HPDE6-E6E7 (cell line): ENCODE measurements at regions not wholly inside any gene's neighbourhood (a gene's known extent, or its start where the extent isn't known, plus 50 kb on each side); places are given as distances from the start of the nearest gene placed in this dataset.
"Not testable (repeated sequence)": the region's sequence is repeated elsewhere in the genome, so short reads cannot be mapped to it uniquely, and the experiment has no call there.

ENCODE experiments used
- DNase-seq: peaks from one replicate; pipeline ENCODE4 v3.0.0; 2011; ENCODE audit warnings: missing footprints; ENCODE audit errors: extremely low spot score

- peak; percentile 82 for DNase-seq
These were observed 478.5 kb downstream of the KIF20B start for GRCh38 chr10:90179696-90180407.

DNA sequence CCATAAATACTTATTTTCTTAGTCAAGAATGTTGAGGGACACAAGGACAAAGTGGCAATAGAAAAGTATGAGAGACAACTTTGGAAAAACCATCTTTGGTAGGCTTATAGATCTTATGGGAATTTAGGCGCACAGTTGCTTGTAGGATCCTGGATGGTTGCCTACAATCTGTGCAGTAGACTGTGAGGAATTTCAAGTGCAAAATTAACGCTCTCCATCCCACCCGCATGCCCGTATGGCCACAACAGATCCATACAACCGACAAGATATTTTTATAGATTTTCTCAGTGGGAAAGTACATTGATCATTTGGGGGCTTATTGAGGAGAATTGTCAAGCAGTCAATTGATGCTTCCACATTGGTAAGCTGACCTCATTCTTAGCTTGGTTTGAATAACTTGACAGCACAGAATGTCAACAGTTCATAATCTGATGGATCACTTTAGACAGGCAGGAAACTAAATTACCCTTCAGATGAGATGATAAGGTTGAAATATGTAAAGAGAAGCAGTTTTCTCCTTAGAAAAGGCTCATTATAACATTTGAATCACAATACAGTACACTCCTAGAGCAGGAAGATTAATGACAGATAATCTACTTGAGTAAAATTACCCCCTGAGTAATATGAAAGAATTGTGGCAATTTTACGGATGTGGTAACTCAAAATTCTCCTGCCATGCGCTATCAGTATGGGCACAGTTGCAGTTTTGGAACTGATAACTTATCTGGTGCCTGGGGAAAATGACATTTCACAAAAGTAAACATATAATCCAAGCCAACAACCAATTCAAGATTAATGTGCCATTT is 479.7 kb downstream of the KIF20B start:
- no peak for DNase-seq

DNA sequence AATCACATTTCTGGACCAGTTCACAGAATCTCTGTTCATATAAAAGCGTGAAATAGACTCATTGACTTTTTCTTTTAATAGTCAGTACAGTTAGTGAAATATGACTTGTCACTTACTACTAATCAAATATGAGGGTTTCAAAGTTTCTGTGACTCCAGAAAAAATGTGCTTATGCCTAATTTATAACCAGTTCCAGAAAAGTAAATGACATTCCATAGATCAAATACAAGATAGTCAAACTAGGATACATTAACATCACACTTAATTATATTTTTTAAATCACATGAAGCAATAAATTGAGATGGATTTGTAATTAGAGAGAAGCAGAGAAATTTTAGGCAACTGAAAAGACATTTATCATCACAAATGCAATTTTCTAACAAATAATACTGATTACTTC is 491.4 kb downstream of the KIF20B start:
- DNase-seq: no peak

- DNase-seq: no peak
These were observed 492.0 kb downstream of the KIF20B start for GRCh38 chr10:90193240-90193985.

GRCh38 chr10:90195288-90195840 is 494.0 kb downstream of the KIF20B start:
- no peak for DNase-seq

DNA sequence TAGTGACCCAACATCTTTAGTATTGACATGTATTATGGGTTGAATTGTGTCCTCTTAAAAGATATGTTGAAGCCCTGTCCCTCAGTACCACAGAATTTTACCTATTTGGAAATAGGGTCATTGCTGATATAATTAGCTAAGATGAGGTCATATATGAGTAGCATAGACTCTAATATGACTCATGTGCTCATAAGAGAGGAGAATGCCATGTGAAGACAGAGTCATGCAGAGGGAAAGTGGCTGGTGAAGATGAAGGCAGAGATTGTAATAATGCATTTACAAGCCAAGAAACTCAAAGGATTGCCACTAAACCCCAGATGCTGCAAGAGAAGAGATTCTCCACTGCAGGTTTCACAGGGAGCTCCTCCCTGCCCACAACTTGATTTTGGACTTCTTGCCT is 496.4 kb downstream of the KIF20B start:
- DNase-seq: no peak

DNA sequence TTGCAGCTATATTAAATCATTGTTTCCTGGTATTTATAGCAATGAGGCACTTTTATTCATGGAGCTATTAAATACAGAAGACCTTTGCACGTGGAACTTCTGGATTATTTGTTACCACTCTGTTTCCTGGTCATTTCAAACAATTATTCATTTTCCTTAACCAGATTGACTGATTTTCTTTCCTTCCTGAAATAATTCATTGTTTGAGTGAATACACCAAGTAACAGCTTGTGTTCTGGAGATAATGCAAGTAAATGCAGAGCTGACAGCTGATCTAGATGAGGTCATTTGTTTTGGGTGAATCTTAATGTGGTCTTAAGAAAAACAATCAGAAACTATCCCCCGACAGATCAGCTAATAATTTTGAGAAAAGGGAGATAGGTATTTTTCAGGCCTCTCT is 497.7 kb downstream of the KIF20B start:
- DNase-seq: no peak

- no peak for DNase-seq
These were observed 498.1 kb downstream of the KIF20B start for GRCh38 chr10:90199513-90199912.

DNA sequence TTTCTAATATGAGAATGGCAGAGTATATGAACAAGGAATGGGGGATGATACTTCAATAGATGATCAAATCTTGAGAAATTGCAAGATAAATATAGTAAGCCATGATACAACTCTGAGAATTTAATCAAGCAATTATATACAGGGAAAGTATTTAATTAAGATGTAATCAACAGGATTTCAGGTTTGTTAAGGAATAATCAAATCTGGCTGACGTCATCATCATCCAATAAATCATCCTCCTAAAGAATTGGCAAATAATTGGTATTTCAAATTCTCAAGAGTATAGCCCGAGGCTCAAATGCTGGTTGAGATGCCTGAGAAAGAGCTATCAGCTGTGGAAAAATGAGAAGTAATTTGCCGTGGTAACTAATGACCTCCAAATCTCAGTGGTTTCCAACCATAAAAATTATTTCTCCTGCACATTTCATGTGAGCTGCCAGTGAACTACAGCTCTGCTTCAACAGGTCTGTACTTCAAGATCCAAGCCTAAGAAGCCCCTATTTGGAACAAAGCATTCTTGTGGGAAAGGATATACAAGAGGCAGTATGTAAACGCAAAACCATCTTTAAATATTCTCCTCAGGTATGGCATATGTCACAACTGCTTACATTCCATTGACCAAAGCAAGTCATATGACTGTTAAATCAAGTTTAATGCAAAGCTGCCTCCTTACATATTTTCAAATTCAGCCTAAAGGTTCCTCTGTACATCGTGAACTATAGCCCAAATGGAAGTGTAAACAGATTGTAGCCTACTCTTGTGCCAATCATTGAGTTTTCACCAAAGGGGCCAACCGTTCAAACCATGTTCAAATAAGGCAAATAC is 503.0 kb downstream of the KIF20B start:
- no peak for DNase-seq

GRCh38 chr10:90204956-90205314 is 503.5 kb downstream of the KIF20B start:
- DNase-seq: no peak

- no peak for DNase-seq
These were observed 503.9 kb downstream of the KIF20B start for GRCh38 chr10:90205340-90205739.

DNA sequence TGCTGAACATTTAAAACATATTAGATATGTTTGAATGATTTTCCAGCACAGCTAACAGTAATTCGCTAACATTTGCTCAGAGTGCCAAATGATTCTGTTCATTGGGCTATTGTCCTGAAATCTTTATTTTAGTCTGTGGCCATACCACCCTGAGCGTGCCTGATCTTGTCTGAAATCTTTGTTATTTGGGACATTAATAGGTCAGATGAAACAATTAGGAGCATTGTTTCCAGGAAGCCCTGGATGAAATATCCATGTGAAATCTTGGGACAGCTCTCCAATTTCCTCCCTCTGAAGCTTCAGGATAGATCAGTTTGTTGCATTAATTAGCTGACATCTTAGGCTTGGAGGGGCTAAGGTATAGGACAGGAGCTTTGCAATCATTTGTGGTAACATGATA is 512.0 kb downstream of the KIF20B start:
- no peak for DNase-seq

DNA sequence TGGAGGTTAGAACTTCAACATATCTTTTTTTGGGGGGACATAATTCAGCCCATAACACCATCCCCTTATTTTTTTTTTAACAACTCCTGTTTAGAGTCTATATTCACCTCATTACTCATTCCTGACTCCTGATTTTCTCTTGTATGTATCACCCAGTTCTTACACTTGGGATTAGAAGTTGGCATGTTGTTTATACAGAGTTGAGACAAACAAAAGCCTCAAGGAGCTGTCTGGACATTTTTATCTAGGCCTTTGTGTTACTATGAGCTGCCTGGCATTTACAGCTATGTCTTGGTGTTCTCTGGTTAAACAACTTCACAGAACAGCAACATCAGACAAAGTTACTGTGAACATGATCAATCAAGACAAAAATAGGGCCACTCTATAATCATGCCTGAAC is 517.5 kb downstream of the KIF20B start:
- no peak for DNase-seq

DNA sequence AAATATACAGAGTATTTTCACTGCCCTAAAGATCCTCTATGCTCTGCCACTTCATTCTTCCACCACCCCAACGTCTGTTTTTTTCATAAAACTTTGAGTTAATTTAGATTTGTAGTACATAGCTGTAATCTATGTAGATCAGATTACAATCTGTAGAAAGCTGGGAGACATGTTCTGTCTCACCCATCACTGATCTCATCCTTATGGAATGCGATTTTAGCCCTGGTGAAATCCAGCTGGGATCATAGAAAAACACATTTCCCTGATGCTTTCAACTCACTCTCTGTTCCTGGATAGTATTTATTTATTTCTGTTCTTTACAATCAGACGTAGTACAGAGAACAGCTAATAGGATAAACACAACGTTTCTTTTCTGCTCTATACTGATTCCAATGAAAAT is 521.0 kb downstream of the KIF20B start:
- DNase-seq: peak; percentile 40

GRCh38 chr10:90222939-90223338 is 521.5 kb downstream of the KIF20B start:
- no peak for DNase-seq

DNA sequence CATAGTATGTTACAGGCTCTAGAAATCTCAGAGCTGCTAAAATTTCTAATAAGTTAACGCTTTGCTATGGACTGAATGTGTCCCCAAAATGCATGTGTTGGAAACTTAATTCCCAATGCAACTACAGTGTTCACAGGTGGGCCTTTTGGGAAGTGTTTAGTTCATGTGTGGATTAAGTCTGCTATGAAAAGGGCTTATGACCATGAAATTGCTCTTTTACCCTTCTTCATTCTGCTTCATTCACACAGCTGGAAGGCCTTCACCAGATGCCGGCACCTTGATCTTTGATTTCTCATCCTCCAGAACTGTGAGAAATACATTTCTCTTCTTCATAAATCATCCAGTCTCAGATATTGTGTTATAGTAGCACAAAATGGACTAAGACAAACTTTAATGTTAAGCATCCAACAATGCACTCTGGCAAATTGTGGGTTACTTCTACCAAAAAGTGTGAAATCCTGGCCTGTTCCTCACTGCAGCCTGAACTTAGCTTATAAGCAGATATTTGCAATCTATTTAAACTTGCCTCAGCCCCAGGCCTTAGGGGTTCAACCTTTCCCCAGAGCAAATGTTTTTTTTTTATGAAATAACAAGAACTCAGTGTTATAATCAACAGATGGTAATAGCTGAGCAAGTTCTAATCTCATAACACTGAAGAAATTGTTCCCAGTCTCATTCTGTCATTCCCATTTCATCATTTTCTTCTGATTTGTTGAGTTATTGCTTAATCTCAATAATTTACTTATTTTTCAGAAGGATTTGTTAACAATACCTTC is 523.6 kb downstream of the KIF20B start:
- no peak for DNase-seq

- no peak for DNase-seq
These were observed 525.1 kb downstream of the KIF20B start for GRCh38 chr10:90226517-90226916.

- DNase-seq: peak; percentile 60
These were observed 525.8 kb downstream of the KIF20B start for GRCh38 chr10:90227217-90227656.

DNA sequence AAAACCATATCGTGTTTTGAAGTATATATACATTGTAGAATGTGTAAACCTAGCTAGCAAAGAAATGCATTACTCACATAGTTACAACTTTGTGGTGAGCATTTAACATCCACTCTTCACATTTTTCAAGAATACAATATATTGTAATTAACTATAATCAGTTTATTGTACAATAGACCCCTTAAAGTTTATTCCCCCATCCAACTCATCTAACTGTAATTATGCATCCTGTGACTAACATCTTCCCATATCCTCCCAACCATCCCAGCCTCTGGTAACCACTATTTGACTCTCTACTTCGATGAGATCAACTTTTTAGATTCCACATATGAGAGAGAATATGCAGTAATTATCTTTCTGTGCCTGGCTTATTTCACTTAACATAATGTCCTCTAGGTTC is 526.4 kb downstream of the KIF20B start:
- DNase-seq: no peak

GRCh38 chr10:90229486-90229885 is 528.1 kb downstream of the KIF20B start:
- no peak for DNase-seq

- DNase-seq: not testable (repeated sequence)
These were observed 532.4 kb downstream of the KIF20B start for GRCh38 chr10:90233805-90234204.
